Activated CD8-positive, alpha-beta memory T cell treated with anti-CD3 and anti-CD28 coated beads for 36 hours (primary cell): ENCODE measurements at regions not wholly inside any gene's neighbourhood (a gene's known extent, or its start where the extent isn't known, plus 50 kb on each side); places are given as distances from the start of the nearest gene placed in this dataset.

Experiments used
- CTCF ChIA-PET: fragments of 350-600 bp; sonication (Branson Sonifier 250); formaldehyde crosslinking; loops from one replicate; lab custom pipeline; 2021; ENCODE audit warnings: antibody characterized with exemption; lab: Charles Lee
- POLR2A ChIA-PET: fragments of 350-600 bp; sonication (Branson Sonifier 250); formaldehyde crosslinking; loops from one replicate; lab custom pipeline; 2021; ENCODE audit warnings: antibody characterized with exemption; lab: Charles Lee

- POLR2A ChIA-PET = no interaction called here
- CTCF ChIA-PET = no interaction called here
These were observed 190.4 kb downstream of the ZBTB18 start for GRCh38 chr1:244241438-244241837.

GRCh38 chr1:244242446-244242845 lies 191.4 kb downstream of the ZBTB18 start:
- CTCF ChIA-PET = no interaction called here
- POLR2A ChIA-PET = no interaction called here

DNA sequence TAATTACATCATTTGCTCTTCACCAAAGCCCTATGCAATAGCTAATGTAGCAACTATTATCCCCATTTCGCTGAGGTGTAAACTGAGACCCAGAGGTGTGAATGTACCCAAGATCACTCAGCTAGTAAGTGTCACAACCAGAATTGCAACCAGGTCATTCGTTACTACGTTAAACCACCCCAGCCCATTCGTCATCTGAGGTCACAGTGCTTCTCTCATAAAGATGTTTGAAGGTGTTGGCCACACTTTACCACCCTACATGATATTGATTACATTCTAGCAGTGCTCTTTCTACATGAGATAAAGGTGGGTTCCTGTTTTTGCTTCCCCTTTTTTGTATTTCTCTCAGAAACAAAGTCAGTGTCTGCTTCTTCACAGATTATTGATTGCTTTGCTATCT lies 195.3 kb downstream of the ZBTB18 start:
- ChIA-PET POLR2A (no interaction called here), CTCF (no interaction called here)

GRCh38 chr1:244248426-244248825 lies 197.3 kb downstream of the ZBTB18 start:
- POLR2A ChIA-PET = no interaction called here
- CTCF ChIA-PET = no interaction called here

DNA sequence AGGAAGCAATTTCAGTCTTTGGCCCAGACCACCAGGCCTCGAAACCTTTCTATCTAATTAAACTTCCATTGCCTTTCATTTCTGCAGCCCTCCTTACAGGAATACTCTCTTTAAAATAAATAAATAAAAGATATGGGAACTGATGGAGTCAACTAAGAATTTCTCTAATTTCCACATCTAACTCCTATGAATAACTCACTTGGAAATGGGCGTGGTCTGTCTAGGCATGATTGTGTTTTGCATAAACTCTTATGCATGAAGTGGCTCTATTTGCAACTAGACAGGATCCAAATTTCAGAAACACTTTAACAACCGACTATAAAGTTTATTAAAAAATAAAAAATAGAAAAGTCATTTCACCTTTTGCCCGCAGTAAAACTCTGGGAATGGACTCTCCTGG lies 199.5 kb downstream of the ADSS2 start:
- ChIA-PET POLR2A (no interaction called here), CTCF (no interaction called here)

GRCh38 chr1:244254467-244254866 lies 197.2 kb downstream of the ADSS2 start:
- ChIA-PET POLR2A (no interaction called here), CTCF (no interaction called here)

- POLR2A ChIA-PET = no interaction called here
These were observed 196.2 kb downstream of the ADSS2 start for GRCh38 chr1:244255426-244255965.

DNA sequence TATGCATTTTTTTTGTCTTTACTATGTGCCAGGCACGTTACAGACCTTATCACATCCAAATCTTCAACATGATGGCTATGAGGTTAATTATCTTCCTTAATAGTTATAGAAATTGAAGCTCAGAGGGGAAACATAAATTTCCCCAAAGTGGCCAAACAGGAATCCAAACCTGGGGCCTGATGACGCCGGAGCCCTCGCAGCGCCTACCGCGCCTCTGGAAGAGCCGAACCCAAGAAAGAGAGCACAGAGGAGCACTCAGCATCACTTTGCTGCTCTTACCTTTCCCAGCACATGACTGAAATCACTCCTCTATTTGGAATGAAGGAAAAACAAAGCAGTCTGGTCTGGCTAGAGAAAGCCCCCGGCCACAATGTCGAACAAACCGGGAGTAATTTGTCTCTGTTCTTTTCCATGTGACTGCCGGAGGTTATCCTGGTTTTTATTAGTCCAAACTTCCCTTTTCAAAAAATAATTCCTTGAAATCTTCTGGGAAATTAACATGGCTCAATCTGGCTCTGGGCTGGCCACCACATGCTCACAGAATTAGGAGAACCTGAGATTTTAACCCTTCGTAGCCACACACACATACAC lies 195.5 kb downstream of the ADSS2 start:
- ChIA-PET CTCF (no interaction called here), POLR2A (no interaction called here)

More at GRCh38 chr1:244255426-244255965, 196.2 kb downstream of the ADSS2 start:
- CTCF ChIA-PET = no interaction called here

DNA sequence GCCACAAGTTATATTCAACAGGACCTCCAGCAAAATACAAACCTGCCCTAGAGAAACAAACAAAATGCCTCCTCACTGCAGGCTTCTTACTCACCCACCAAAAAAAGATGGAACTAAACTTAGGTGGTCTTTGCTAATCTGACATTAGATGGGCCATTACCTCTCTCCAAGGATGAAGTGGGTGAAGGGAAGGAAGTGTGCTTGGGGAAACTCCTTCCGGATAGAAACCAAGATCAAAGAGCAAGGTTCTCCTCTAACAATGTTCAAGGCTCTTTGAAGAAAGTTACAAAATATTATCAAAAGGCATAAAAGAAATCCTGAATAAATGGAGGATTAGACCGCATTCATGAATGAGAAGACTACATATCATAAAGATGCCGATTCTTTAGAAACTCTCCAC lies 187.5 kb downstream of the ADSS2 start:
- POLR2A ChIA-PET = no interaction called here
- CTCF ChIA-PET = no interaction called here

- ChIA-PET POLR2A (no interaction called here), CTCF (no interaction called here)
These were observed 186.2 kb downstream of the ADSS2 start for GRCh38 chr1:244265507-244265906.

DNA sequence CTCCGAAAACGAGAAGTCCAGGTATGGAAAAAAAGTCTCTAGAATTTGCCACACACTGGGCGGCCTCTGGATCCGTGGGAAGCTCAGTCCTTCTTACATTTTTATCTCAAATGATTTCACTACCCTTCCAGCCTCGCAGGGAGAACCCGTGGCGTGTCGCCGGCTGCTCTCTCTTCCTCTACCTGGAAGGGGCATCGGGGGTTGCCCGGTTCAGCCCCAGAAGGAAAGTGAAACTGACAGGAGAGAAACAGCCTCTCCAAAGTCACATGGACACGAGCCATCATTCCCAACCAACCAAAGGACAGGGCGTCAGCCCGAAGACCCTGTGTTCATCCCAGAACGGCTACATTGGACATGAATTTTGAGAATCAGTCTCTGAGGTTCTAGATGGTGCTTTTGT lies 182.5 kb downstream of the ADSS2 start:
- POLR2A ChIA-PET = no interaction called here
- CTCF ChIA-PET = no interaction called here

GRCh38 chr1:244271004-244271403 lies 180.7 kb downstream of the ADSS2 start:
- CTCF ChIA-PET = no interaction called here
- POLR2A ChIA-PET = no interaction called here

DNA sequence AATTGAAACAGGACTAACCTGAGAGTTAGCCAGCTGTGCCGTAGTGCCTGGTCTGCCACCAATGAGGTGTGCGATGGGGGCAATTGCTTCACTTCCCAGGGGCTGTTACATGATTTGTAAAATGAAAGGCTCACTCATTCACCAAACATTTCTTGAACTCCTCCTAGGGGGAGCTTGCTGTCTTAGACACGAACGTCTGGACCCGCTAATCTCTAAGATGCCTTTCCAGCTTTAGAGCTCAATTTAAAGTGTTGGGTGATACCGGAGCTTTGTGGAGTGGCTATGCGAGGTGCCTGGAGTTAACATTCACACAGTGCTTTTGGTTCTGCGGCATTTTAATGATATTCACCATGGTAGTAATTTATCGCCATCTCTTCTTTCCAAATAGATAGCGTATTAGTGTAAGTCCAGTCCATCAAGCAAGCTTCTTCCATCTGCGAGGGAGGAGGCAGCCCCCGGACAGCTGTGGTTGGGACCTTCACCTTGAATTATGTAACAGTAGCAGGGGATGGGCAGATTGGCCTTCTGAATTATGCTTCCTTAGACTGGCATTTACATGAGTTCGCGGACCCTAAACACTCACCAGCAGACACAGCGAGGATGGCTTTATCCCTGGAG lies 179.9 kb downstream of the ADSS2 start:
- POLR2A ChIA-PET = interaction anchor here (0.6 kb wide), 1 partner anchor 39 kb away, joined by 6 read pairs; no protein-coding TSS in a partner anchor
- CTCF ChIA-PET = interaction anchor here (0.8 kb wide), 1 partner anchor 221 kb away, joined by 3 read pairs; the partner anchor contains the start of gene ZBTB18

- ChIA-PET POLR2A (interaction anchor here (0.6 kb wide), 1 partner anchor 38 kb away, joined by 6 read pairs; no protein-coding TSS in a partner anchor), CTCF (interaction anchor here (0.7 kb wide), 4 partner anchors 43 to 1829 kb away, joined by 3 to 4 read pairs (median 3); no protein-coding TSS in a partner anchor)
These were observed 179.0 kb downstream of the ADSS2 start for GRCh38 chr1:244272471-244273261.

GRCh38 chr1:244273262-244273844 lies 178.4 kb downstream of the ADSS2 start:
- ChIA-PET POLR2A (no interaction called here), CTCF (interaction anchor here (0.7 kb wide), 1 partner anchor 258 kb away, joined by 3 read pairs; no protein-coding TSS in a partner anchor)

GRCh38 chr1:244273845-244274619 lies 177.7 kb downstream of the ADSS2 start:
- POLR2A ChIA-PET = no interaction called here
- CTCF ChIA-PET = interaction anchor here (0.7 kb wide), 2 partner anchors 12 to 259 kb away, joined by 3 read pairs; no protein-coding TSS in a partner anchor

GRCh38 chr1:244276646-244277045 lies 175.1 kb downstream of the ADSS2 start:
- ChIA-PET CTCF (no interaction called here), POLR2A (no interaction called here)

DNA sequence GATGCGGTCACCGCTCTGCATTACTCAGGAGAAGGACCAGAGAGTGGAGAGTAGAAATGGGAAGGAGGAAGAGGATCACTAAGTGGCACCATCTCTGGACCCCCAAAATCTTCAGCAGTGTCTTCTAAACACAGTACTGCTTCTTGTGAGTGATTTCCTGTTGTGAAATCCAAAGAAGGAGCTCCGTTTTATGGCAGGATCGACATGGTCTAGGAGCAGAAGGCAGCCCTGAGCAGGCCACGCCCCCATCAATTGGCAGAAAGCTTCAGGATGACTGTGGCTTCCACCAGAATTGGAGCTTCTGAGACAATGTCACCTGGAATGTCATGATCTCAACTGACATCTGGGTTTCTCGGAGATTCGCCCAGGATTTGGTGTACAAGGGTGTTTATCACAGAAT lies 171.5 kb downstream of the ADSS2 start:
- ChIA-PET CTCF (interaction anchor here (0.6 kb wide), 1 partner anchor 175 kb away, joined by 3 read pairs; no protein-coding TSS in a partner anchor), POLR2A (no interaction called here)

- CTCF ChIA-PET = no interaction called here
- POLR2A ChIA-PET = no interaction called here
These were observed 170.8 kb downstream of the ADSS2 start for GRCh38 chr1:244280859-244281258.
